H1 (cell line): ENCODE measurements at regions not wholly inside any gene's neighbourhood (a gene's known extent, or its start where the extent isn't known, plus 50 kb on each side); places are given as distances from the start of the nearest gene placed in this dataset.

Source experiments
- GTF2F1 ChIP-seq: IDR thresholded peaks from 2 replicates; pipeline ENCODE4 v1.6.1; 2012; ENCODE audit warnings: low read depth, low read length, improper control_type of control experiment, borderline replicate concordance
- TF ChIP-seq, protein P1 (sequence below), 3 experiments: IDR thresholded peaks; 1 replicate in 2 of 3; 2 replicates in 1 of 3; pipeline versions ENCODE4 v1.5.1 to v1.6.1; 2011; ENCODE audit warnings: low read length in 3 of 3, mild to moderate bottlenecking in 3 of 3, inconsistent platforms in 2 of 3, low read depth in 1 of 3, moderate library complexity in 1 of 3; ENCODE audit not compliant: insufficient read depth in 1 of 3; ENCODE audit errors: control extremely low read depth in 1 of 3

DNA sequence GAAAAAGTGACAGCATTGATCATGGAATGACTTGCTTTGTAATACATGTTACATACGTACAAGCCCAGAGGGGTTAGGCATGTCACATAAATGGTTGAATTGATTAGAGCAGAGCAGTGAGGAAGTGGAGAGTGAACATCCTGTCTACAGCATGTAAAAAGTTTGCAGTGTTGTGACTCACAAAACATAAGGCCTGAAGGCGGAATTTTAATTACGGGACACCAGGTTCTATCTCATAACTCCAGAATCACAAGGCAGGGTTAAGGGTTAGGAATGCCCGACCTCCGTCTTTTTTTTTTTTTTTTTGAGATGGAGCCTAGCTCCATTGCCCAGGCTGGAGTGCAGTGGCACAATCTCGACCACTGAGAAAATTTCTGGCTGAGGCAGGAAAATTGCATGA lies 83.9 kb downstream of the MUC16 start (continued):
- TF ChIP-seq, protein P1, sequence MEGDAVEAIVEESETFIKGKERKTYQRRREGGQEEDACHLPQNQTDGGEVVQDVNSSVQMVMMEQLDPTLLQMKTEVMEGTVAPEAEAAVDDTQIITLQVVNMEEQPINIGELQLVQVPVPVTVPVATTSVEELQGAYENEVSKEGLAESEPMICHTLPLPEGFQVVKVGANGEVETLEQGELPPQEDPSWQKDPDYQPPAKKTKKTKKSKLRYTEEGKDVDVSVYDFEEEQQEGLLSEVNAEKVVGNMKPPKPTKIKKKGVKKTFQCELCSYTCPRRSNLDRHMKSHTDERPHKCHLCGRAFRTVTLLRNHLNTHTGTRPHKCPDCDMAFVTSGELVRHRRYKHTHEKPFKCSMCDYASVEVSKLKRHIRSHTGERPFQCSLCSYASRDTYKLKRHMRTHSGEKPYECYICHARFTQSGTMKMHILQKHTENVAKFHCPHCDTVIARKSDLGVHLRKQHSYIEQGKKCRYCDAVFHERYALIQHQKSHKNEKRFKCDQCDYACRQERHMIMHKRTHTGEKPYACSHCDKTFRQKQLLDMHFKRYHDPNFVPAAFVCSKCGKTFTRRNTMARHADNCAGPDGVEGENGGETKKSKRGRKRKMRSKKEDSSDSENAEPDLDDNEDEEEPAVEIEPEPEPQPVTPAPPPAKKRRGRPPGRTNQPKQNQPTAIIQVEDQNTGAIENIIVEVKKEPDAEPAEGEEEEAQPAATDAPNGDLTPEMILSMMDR (IDR thresholded peaks at IDR 0.05; ENCODE audit: control extremely low read depth in 1 of 3, insufficient read depth in 1 of 3, low read depth in 1 of 3, low read length in 3 of 3), result no peak
- TF ChIP-seq GTF2F1, result no peak
